A673 (cell line): ENCODE measurements at regions not wholly inside any gene's neighbourhood (a gene's known extent, or its start where the extent isn't known, plus 50 kb on each side); places are given as distances from the start of the nearest gene placed in this dataset.

Source experiments
- CTCF ChIP-seq: fragments of 300-800, 200-600 bp; sonication (generic); conservative IDR thresholded peaks from 2 replicates; pipeline ENCODE4 v1.5.1; 2017; ENCODE audit warnings: low read depth, mild to moderate bottlenecking, antibody characterized with exemption, low read length, moderate library complexity, mixed read lengths
- EZH2 ChIP-seq: fragments of 200-600 bp; sonication (generic); IDR thresholded peaks from 2 replicates; pipeline ENCODE4 v1.6.1; 2017; ENCODE audit warnings: borderline replicate concordance, low read depth, mild to moderate bottlenecking, mixed read lengths, antibody characterized with exemption, low read length; ENCODE audit not compliant: poor library complexity, severe bottlenecking

DNA sequence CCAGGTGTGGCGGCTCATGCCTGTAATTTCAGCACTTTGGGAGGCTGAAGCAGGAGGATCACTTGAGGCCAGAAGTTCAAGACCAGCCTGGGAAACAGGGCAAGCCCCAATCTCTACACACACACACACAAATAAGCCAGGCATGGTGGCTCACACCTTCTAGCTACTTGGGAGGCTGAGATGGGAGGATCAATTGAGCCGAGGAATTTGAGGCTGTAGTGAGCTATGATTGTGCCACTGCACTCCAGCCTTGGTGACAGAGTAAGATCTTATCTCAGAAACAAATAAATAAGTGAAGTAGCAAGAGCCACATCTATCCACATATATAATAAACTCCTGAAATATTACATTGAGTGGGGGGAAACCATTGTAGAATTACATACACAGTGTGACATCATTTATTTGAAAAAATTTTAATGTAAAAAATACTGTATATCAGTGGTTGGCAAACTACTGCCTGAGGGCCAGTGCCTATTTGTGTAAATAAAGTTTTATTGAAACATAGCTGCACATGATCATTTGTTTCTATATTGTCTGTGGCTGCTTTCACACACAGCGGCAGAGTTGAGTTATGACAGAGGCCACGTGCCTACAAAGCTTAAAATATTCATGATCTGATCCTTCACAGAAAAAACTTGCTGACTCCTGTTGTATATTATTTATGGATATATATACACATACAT, 54.7 kb upstream of the ARHGEF7 start:
- TF ChIP-seq CTCF (no peak), EZH2 (no peak)
